ENCODE measurements at regions not wholly inside any gene's neighbourhood (a gene's known extent, or its start where the extent isn't known, plus 50 kb on each side); places are given as distances from the start of the nearest gene placed in this dataset.
A peak's percentile ranks its signal among the peaks of the same experiment; 100 is the strongest.

GRCh38 chr21:22476726-22477646, 1478.8 kb downstream of the NCAM2 start:
- POLR2A ChIA-PET, result no interaction called here
- H3K4me3 Mint-ChIP-seq, result no peak overlapping the region
- H3K27me3 Mint-ChIP-seq, result no peaks in the 10 kb centered on the region
- no peaks in the 10 kb centered on the region for H3K4me1 Mint-ChIP-seq
- no peak overlapping the region for H3K27ac Mint-ChIP-seq
- CTCF ChIA-PET, result no interaction called here
- intact Hi-C loops (cut with DNase I, micrococcal nuclease), result no loop called here
- no peaks in the 10 kb centered on the region for H3K36me3 Mint-ChIP-seq (ENCODE audit: low read depth)
- no peaks in the 10 kb centered on the region for H3K9me3 Mint-ChIP-seq (ENCODE audit: low read depth)
- no peak for ATAC-seq
- DNase-seq, result no peak

GRCh38 chr21:22490049-22490448, 1491.8 kb downstream of the NCAM2 start:
- ChIA-PET CTCF (no interaction called here), POLR2A (no interaction called here)
- intact Hi-C loops (cut with DNase I, micrococcal nuclease), result no loop called here
- no peak for DNase-seq
- no peak overlapping the region for H3K4me3 Mint-ChIP-seq
- ATAC-seq, result no peak
- no peaks in the 10 kb centered on the region for H3K4me1 Mint-ChIP-seq
- no peaks in the 10 kb centered on the region for H3K27me3 Mint-ChIP-seq
- no peaks in the 10 kb centered on the region for H3K36me3 Mint-ChIP-seq (ENCODE audit: low read depth)
- no peak overlapping the region for H3K27ac Mint-ChIP-seq
- H3K9me3 Mint-ChIP-seq (ENCODE audit: low read depth), result no peaks in the 10 kb centered on the region

GRCh38 chr21:22516230-22516629, 1518.0 kb downstream of the NCAM2 start:
- intact Hi-C loops (cut with DNase I, micrococcal nuclease), result no loop called here

GRCh38 chr21:22535630-22536029, 1537.4 kb downstream of the NCAM2 start:
- H3K9me3 Mint-ChIP-seq (ENCODE audit: low read depth), result peaks cover 43% of the 10 kb centered on the region
- H3K4me3 Mint-ChIP-seq, result no peak overlapping the region
- CTCF ChIA-PET, result no interaction called here
- intact Hi-C loops (cut with DNase I, micrococcal nuclease), result loop anchor here in 1 of 2 experiments (10.0 kb wide), 1 partner anchor 311 kb away; no protein-coding TSS in a partner anchor
- POLR2A ChIA-PET, result no interaction called here
- peaks cover 2% of the 10 kb centered on the region for H3K27me3 Mint-ChIP-seq
- no peak overlapping the region for H3K27ac Mint-ChIP-seq
- no peak for ATAC-seq
- peaks cover 5% of the 10 kb centered on the region for H3K36me3 Mint-ChIP-seq (ENCODE audit: low read depth)
- no peak for DNase-seq
- H3K4me1 Mint-ChIP-seq, result peaks cover 16% of the 10 kb centered on the region

More at GRCh38 chr21:22516230-22516629, 1518.0 kb downstream of the NCAM2 start:
- H3K4me1 Mint-ChIP-seq, result peaks cover 2% of the 10 kb centered on the region
- DNase-seq, result no peak
- H3K4me3 Mint-ChIP-seq, result no peak overlapping the region
- no peaks in the 10 kb centered on the region for H3K27me3 Mint-ChIP-seq
- no peak for ATAC-seq
- H3K36me3 Mint-ChIP-seq (ENCODE audit: low read depth), result no peaks in the 10 kb centered on the region
- H3K27ac Mint-ChIP-seq, result no peak overlapping the region
- CTCF ChIA-PET, result no interaction called here
- POLR2A ChIA-PET, result no interaction called here
- H3K9me3 Mint-ChIP-seq (ENCODE audit: low read depth), result no peaks in the 10 kb centered on the region

GRCh38 chr21:22536509-22536908, 1538.3 kb downstream of the NCAM2 start:
- DNase-seq (no peak), ATAC-seq (peak; percentile 91)
- intact Hi-C loops (cut with DNase I, micrococcal nuclease), result loop anchor here in 1 of 2 experiments (10.0 kb wide), 1 partner anchor 312 kb away; no protein-coding TSS in a partner anchor
- peaks cover 16% of the 10 kb centered on the region for H3K4me1 Mint-ChIP-seq
- ChIA-PET CTCF (no interaction called here), POLR2A (no interaction called here)
- peaks cover 2% of the 10 kb centered on the region for H3K27me3 Mint-ChIP-seq
- peaks cover 43% of the 10 kb centered on the region for H3K9me3 Mint-ChIP-seq (ENCODE audit: low read depth)
- no peak overlapping the region for H3K4me3 Mint-ChIP-seq
- H3K36me3 Mint-ChIP-seq (ENCODE audit: low read depth), result peaks cover 5% of the 10 kb centered on the region
- H3K27ac Mint-ChIP-seq, result no peak overlapping the region

GRCh38 chr21:22544747-22545146, 1546.5 kb downstream of the NCAM2 start:
- Mint-ChIP-seq H3K27me3 (no peaks in the 10 kb centered on the region), H3K27ac (no peak overlapping the region), H3K9me3 (ENCODE audit: low read depth) (peaks cover 6% of the 10 kb centered on the region), H3K4me1 (no peaks in the 10 kb centered on the region), H3K36me3 (ENCODE audit: low read depth) (no peaks in the 10 kb centered on the region), H3K4me3 (no peak overlapping the region)
- intact Hi-C loops (cut with DNase I, micrococcal nuclease), result no loop called here
- POLR2A ChIA-PET, result no interaction called here
- CTCF ChIA-PET, result no interaction called here
- DNase-seq (no peak), ATAC-seq (no peak)

- Mint-ChIP-seq H3K4me1 (no peaks in the 10 kb centered on the region), H3K27ac (no peak overlapping the region), H3K9me3 (ENCODE audit: low read depth) (no peaks in the 10 kb centered on the region), H3K27me3 (no peaks in the 10 kb centered on the region), H3K36me3 (ENCODE audit: low read depth) (no peaks in the 10 kb centered on the region), H3K4me3 (no peak overlapping the region)
- ChIA-PET CTCF (no interaction called here), POLR2A (no interaction called here)
- ATAC-seq, result no peak
- intact Hi-C loops (cut with DNase I, micrococcal nuclease), result no loop called here
- no peak for DNase-seq
Measured at GRCh38 chr21:22552390-22552789, 1554.2 kb downstream of the NCAM2 start.

- POLR2A ChIA-PET, result no interaction called here
- no peak overlapping the region for H3K4me3 Mint-ChIP-seq
- CTCF ChIA-PET, result no interaction called here
- intact Hi-C loops (cut with DNase I, micrococcal nuclease), result no loop called here
- no peak for DNase-seq
- H3K4me1 Mint-ChIP-seq, result no peaks in the 10 kb centered on the region
- no peaks in the 10 kb centered on the region for H3K27me3 Mint-ChIP-seq
- H3K9me3 Mint-ChIP-seq (ENCODE audit: low read depth), result peaks cover 2% of the 10 kb centered on the region
- ATAC-seq, result no peak
- H3K36me3 Mint-ChIP-seq (ENCODE audit: low read depth), result no peaks in the 10 kb centered on the region
- H3K27ac Mint-ChIP-seq, result no peak overlapping the region
Measured at GRCh38 chr21:22554690-22555316, 1556.6 kb downstream of the NCAM2 start.

- H3K9me3 Mint-ChIP-seq (ENCODE audit: low read depth), result peaks cover 3% of the 10 kb centered on the region
- no peaks in the 10 kb centered on the region for H3K36me3 Mint-ChIP-seq (ENCODE audit: low read depth)
- ChIA-PET CTCF (no interaction called here), POLR2A (no interaction called here)
- no peaks in the 10 kb centered on the region for H3K4me1 Mint-ChIP-seq
- ATAC-seq, result no peak
- DNase-seq, result no peak
- no peaks in the 10 kb centered on the region for H3K27me3 Mint-ChIP-seq
- no peak overlapping the region for H3K4me3 Mint-ChIP-seq
- intact Hi-C loops (cut with DNase I, micrococcal nuclease), result no loop called here
- no peak overlapping the region for H3K27ac Mint-ChIP-seq
Measured at GRCh38 chr21:22556829-22557228, 1558.6 kb downstream of the NCAM2 start.

- ATAC-seq (no peak), DNase-seq (no peak)
- intact Hi-C loops (cut with DNase I, micrococcal nuclease), result no loop called here
- no peaks in the 10 kb centered on the region for H3K36me3 Mint-ChIP-seq (ENCODE audit: low read depth)
- ChIA-PET POLR2A (no interaction called here), CTCF (no interaction called here)
- no peaks in the 10 kb centered on the region for H3K4me1 Mint-ChIP-seq
- no peak overlapping the region for H3K27ac Mint-ChIP-seq
- H3K9me3 Mint-ChIP-seq (ENCODE audit: low read depth), result peaks cover 3% of the 10 kb centered on the region
- no peak overlapping the region for H3K4me3 Mint-ChIP-seq
- no peaks in the 10 kb centered on the region for H3K27me3 Mint-ChIP-seq
Measured at GRCh38 chr21:22561946-22562345, 1563.7 kb downstream of the NCAM2 start.

- ChIA-PET CTCF (no interaction called here), POLR2A (no interaction called here)
- no peak overlapping the region for H3K4me3 Mint-ChIP-seq
- H3K4me1 Mint-ChIP-seq, result peaks cover 4% of the 10 kb centered on the region
- ATAC-seq (no peak), DNase-seq (no peak)
- no peaks in the 10 kb centered on the region for H3K9me3 Mint-ChIP-seq (ENCODE audit: low read depth)
- no peaks in the 10 kb centered on the region for H3K27me3 Mint-ChIP-seq
- intact Hi-C loops (cut with DNase I, micrococcal nuclease), result loop anchor here in 1 of 2 experiments (10.0 kb wide), 1 partner anchor 211 kb away; no protein-coding TSS in a partner anchor
- H3K27ac Mint-ChIP-seq, result no peak overlapping the region
- H3K36me3 Mint-ChIP-seq (ENCODE audit: low read depth), result no peaks in the 10 kb centered on the region
Measured at GRCh38 chr21:22573834-22574233, 1575.6 kb downstream of the NCAM2 start.

GRCh38 chr21:22575165-22575584, 1577.0 kb downstream of the NCAM2 start:
- DNase-seq (peak; percentile 18), ATAC-seq (peak; percentile 53)
- POLR2A ChIA-PET, result no interaction called here
- intact Hi-C loops (cut with DNase I, micrococcal nuclease), result loop anchor here in 1 of 2 experiments (10.0 kb wide), 1 partner anchor 210 kb away; no protein-coding TSS in a partner anchor
- Mint-ChIP-seq H3K4me3 (peak overlapping the region; percentile 10), H3K4me1 (peaks cover 4% of the 10 kb centered on the region), H3K27me3 (no peaks in the 10 kb centered on the region), H3K36me3 (ENCODE audit: low read depth) (no peaks in the 10 kb centered on the region), H3K27ac (no peak overlapping the region), H3K9me3 (ENCODE audit: low read depth) (no peaks in the 10 kb centered on the region)
- CTCF ChIA-PET, result no interaction called here
